HS-5 (cell line): ENCODE measurements at regions not wholly inside any gene's neighbourhood (a gene's known extent, or its start where the extent isn't known, plus 50 kb on each side); places are given as distances from the start of the nearest gene placed in this dataset.

Experiments used
- DNase-seq: peaks from one replicate; pipeline ENCODE4 v3.0.0-alpha.2; 2012; ENCODE audit warnings: low read depth

DNA sequence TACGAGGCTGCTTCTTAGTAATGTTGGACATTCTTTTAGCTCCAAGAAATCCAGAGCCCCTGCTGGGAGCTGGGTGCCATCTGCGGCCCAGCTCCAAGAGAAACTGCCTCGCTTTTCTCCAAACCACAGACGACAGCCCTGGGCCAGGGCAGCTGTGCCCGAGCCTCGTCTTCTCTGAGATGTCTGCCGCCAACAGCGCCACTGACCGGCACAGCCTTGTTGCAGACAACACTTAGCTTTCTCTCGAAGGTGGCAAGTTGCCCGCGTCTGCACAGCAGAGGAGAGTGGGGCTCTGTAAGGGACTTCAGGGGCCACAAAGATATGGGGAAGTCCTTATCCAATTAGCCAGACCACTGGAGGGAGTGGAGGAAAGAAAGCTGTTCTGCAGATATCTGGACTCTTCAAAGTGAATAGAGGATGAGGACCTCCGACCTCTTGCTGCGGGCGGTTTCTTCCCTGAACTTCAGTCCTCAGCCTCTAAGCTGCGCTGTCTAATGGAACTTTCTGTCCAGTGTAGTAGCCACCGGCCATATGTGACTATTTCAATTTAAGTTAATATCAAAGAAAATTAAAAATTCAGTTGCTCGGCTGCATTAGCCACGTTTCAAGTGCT lies 63.9 kb upstream of the DISP3 start:
- no peak for DNase-seq

DNA sequence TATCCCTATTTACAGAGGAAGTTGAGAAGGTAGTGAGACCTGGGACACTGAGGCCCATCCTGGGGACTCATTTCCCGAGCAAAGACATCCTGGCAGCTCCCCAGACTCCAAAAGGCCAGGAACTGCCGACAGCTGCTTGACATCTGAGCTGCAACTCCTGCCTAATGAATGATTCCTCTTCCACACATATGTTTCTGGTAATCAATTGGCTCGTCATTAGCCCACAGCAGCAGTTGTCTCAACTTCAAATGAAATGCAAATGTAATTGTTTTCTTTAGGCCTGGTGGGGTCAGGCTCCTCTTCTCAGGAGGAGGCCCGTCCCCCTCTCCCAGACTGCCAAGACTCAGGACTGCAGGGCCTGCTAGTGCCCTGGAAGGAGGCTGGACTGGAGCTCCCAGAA lies 61.8 kb upstream of the DISP3 start:
- DNase-seq: peak; percentile 36

DNA sequence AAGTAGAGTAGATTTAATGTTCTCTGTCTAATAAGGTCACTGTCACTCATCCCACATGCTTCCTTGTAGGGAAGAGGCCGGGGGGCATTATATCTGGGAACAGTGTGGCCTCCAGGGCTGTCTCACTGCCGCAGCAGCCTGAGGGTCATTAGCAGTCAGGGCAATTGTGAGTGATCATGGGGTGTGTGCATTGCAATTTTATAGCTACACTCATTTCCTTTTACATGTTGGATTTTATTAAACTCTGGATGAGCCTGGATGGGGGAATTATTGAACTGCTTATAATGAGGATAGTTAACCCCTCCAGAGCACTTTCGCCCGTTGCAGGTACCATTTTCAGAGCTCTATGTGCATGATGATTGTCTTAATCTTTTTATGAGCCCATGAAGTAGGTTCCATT lies 60.9 kb upstream of the DISP3 start:
- no peak for DNase-seq

DNA sequence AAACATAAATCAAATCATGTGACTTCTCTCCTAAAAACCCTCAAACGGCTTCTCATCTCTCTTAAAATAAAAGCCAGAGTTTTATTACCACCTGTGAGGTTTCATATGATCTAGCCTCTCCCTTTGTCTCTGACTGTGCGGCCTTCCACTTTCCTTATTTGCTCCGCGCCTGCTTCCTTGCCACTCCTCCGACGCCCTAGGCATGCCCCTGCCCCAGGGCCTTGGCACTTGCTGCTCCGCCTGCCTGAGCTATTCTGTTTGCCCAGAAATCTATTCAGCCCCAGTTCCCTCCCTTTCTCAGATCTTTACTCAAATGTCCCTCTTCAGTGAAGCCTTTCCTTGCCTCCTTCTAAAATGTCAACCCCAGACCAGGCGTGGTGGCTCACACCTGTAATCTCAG lies 57.5 kb upstream of the DISP3 start:
- no peak for DNase-seq

DNA sequence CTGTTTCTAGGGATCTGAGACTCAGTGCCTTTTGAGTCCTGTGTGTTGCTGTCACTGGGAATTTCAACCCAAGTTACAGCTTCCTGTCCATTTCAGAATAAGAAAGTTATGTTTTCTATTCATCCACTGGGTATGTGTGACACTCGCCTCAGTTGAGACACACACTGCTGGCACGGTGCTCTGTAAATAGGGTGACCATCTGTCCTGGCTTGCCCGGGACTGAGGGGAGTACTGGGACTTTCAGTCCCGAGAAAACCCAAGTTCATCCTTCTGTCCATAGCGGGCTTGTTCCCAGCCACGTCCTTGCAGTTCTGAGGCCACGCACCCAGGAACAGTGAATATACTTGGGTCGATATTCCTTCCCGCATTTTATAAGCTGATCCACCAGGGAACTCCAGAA lies 56.3 kb upstream of the DISP3 start:
- DNase-seq: no peak

DNA sequence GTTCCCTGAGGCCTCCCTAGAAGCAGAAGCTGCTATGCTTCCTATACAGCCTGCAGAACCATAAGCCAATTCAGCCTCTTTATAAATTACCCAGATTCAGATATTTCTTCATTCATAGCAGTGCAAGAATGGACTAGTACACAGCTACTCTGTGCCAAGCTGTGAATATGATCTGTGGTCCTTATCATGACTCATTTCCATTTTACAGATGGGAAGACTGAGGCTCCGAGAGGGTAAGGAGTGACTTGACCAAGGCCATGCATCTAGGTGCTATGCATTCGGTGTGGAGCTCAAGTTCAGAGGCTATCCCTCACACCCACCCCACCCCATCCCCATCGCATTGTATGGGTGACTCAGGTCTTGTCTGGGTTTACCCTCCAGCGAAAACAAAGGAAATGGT lies 52.3 kb upstream of the DISP3 start:
- no peak for DNase-seq

DNA sequence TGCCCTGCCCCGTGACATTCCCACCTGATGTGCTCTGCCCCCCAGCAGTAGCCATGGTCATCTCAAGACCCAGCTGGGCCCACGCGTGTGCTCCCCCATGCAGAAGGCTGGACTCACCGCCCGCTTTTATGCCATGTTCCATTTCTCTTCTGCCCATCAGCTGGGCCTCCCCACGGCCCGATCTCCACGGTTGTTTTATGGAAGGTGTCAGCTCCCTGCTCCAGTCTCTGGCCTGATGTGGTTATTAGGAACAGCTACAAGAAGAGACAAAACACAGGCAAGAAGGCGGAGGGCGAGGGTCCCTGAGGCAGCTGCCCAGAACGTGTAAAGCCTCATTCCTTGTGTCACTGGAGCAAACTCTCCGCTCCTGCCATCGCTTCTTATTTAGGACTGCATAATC lies 50.2 kb upstream of the DISP3 start:
- no peak for DNase-seq
